DOHH2 (cell line): ENCODE measurements at regions not wholly inside any gene's neighbourhood (a gene's known extent, or its start where the extent isn't known, plus 50 kb on each side); places are given as distances from the start of the nearest gene placed in this dataset.

Experiments
- EZH2phosphoT487 ChIP-seq: fragments of 200-600 bp; sonication (generic); IDR thresholded peaks from 2 replicates; pipeline ENCODE4 v1.6.1; 2017; ENCODE audit warnings: borderline replicate concordance, mild to moderate bottlenecking, antibody characterized with exemption, low read length, moderate library complexity, mixed read lengths
- TF ChIP-seq, protein P1 (sequence below): fragments of 200-600 bp; sonication (generic); IDR thresholded peaks from one replicate; pipeline ENCODE4 v1.5.1; 2014; ENCODE audit warnings: antibody characterized with exemption, mild to moderate bottlenecking, low read depth, low read length; ENCODE audit not compliant: poor library complexity, severe bottlenecking

DNA sequence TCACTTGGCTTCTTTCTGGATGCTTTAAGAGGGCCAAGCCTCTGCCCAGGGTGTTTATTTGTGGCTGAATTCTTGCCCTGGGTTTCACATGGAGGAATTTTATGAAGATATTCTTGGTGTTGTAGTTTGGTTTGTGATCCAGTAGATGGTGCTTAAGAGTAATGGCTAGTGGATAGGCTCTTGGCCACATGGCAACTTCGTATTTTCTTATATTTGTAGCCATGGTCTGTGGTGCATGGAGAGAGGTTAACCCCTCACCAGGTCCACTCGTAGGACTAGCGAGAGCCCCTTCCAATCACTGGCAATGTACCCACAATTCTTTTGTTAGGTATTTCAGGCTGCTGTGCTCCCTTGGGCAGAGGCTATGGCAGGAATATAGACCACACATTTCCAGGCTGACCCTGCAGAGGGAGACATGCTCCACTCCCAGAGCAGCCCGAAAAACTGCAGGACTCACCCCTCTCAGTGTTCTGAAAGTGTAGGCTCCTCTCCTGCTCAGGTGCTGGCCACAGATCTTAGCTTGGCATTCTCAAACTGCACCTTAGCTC lies 582.1 kb upstream of the SETBP1 start:
- TF ChIP-seq, protein P1, sequence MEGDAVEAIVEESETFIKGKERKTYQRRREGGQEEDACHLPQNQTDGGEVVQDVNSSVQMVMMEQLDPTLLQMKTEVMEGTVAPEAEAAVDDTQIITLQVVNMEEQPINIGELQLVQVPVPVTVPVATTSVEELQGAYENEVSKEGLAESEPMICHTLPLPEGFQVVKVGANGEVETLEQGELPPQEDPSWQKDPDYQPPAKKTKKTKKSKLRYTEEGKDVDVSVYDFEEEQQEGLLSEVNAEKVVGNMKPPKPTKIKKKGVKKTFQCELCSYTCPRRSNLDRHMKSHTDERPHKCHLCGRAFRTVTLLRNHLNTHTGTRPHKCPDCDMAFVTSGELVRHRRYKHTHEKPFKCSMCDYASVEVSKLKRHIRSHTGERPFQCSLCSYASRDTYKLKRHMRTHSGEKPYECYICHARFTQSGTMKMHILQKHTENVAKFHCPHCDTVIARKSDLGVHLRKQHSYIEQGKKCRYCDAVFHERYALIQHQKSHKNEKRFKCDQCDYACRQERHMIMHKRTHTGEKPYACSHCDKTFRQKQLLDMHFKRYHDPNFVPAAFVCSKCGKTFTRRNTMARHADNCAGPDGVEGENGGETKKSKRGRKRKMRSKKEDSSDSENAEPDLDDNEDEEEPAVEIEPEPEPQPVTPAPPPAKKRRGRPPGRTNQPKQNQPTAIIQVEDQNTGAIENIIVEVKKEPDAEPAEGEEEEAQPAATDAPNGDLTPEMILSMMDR: peak; percentile 54
- no peak for TF ChIP-seq EZH2phosphoT487
